ENCODE measurements at regions not wholly inside any gene's neighbourhood (a gene's known extent, or its start where the extent isn't known, plus 50 kb on each side); places are given as distances from the start of the nearest gene placed in this dataset.

DNA sequence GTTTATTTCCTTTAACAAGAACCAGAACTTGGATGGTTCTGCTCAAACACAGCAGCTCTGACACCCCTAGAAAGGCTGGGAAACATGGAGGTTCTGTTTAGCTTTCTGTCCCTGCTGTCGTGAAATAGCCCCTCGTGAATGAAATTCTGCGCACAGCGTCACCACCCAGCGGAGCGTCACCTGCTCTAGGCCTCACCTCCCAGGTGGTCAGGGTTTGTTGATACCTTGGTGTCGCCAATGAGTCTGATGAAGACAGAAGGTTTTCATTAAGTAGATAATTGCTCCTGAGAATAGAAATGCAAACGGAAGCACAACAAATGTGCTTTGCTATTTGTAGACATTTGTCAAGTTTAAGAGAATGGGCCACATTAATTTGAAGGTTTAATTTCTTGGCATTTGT lies 135.1 kb downstream of the EDN3 start:
- no peaks in the 10 kb centered on the region for H3K4me1 ChIP-seq (ENCODE audit: insufficient read depth, low read length)
- no peak overlapping the region for H3K4me2 ChIP-seq (ENCODE audit: insufficient read depth, low read length)
- H2AFZ ChIP-seq (ENCODE audit: low read length): no peak overlapping the region
- H3K27me3 ChIP-seq (ENCODE audit: insufficient read depth, low read length): no peaks in the 10 kb centered on the region
- H3K36me3 ChIP-seq (ENCODE audit: insufficient read depth, low read length): no peaks in the 10 kb centered on the region
- TF ChIP-seq, protein P1, sequence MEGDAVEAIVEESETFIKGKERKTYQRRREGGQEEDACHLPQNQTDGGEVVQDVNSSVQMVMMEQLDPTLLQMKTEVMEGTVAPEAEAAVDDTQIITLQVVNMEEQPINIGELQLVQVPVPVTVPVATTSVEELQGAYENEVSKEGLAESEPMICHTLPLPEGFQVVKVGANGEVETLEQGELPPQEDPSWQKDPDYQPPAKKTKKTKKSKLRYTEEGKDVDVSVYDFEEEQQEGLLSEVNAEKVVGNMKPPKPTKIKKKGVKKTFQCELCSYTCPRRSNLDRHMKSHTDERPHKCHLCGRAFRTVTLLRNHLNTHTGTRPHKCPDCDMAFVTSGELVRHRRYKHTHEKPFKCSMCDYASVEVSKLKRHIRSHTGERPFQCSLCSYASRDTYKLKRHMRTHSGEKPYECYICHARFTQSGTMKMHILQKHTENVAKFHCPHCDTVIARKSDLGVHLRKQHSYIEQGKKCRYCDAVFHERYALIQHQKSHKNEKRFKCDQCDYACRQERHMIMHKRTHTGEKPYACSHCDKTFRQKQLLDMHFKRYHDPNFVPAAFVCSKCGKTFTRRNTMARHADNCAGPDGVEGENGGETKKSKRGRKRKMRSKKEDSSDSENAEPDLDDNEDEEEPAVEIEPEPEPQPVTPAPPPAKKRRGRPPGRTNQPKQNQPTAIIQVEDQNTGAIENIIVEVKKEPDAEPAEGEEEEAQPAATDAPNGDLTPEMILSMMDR (IDR thresholded peaks at IDR 0.05; ENCODE audit: extremely low read depth, low read depth, low read length): no peak
- no peaks in the 10 kb centered on the region for H3K79me2 ChIP-seq (ENCODE audit: insufficient read depth, low read length)
- no peak for DNase-seq (ENCODE audit: insufficient read length, low spot score, missing footprints)
- H4K20me1 ChIP-seq (ENCODE audit: insufficient read depth, low read length): no peaks in the 10 kb centered on the region
- no peaks in the 10 kb centered on the region for H3K9me3 ChIP-seq (ENCODE audit: low read depth, low read length)
- H3K27ac ChIP-seq (ENCODE audit: low read depth, low read length): no peak overlapping the region
- no peak overlapping the region for H3K4me3 ChIP-seq (ENCODE audit: insufficient read depth, low read length)

- no peak overlapping the region for H3K4me2 ChIP-seq (ENCODE audit: insufficient read depth, low read length)
- no peak overlapping the region for H3K27ac ChIP-seq (ENCODE audit: low read depth, low read length)
- H3K4me3 ChIP-seq (ENCODE audit: insufficient read depth, low read length): no peak overlapping the region
- H2AFZ ChIP-seq (ENCODE audit: low read length): no peak overlapping the region
- no peaks in the 10 kb centered on the region for H3K36me3 ChIP-seq (ENCODE audit: insufficient read depth, low read length)
- no peaks in the 10 kb centered on the region for H3K79me2 ChIP-seq (ENCODE audit: insufficient read depth, low read length)
- H3K9me3 ChIP-seq (ENCODE audit: low read depth, low read length): no peaks in the 10 kb centered on the region
- H4K20me1 ChIP-seq (ENCODE audit: insufficient read depth, low read length): no peaks in the 10 kb centered on the region
- H3K27me3 ChIP-seq (ENCODE audit: insufficient read depth, low read length): no peaks in the 10 kb centered on the region
- TF ChIP-seq, protein P1 (IDR thresholded peaks at IDR 0.05; ENCODE audit: extremely low read depth, low read depth, low read length): no peak
- H3K4me1 ChIP-seq (ENCODE audit: insufficient read depth, low read length): no peaks in the 10 kb centered on the region
- DNase-seq (ENCODE audit: insufficient read length, low spot score, missing footprints): no peak
Measured at GRCh38 chr20:59437601-59438031, 137.2 kb downstream of the EDN3 start.

- H3K27me3 ChIP-seq (ENCODE audit: insufficient read depth, low read length): no peaks in the 10 kb centered on the region
- no peaks in the 10 kb centered on the region for H3K79me2 ChIP-seq (ENCODE audit: insufficient read depth, low read length)
- no peaks in the 10 kb centered on the region for H4K20me1 ChIP-seq (ENCODE audit: insufficient read depth, low read length)
- TF ChIP-seq, protein P1 (IDR thresholded peaks at IDR 0.05; ENCODE audit: extremely low read depth, low read depth, low read length): no peak
- H3K4me2 ChIP-seq (ENCODE audit: insufficient read depth, low read length): no peak overlapping the region
- no peaks in the 10 kb centered on the region for H3K9me3 ChIP-seq (ENCODE audit: low read depth, low read length)
- no peaks in the 10 kb centered on the region for H3K36me3 ChIP-seq (ENCODE audit: insufficient read depth, low read length)
- no peak overlapping the region for H2AFZ ChIP-seq (ENCODE audit: low read length)
- H3K4me3 ChIP-seq (ENCODE audit: insufficient read depth, low read length): no peak overlapping the region
- DNase-seq (ENCODE audit: insufficient read length, low spot score, missing footprints): no peak
- H3K27ac ChIP-seq (ENCODE audit: low read depth, low read length): no peak overlapping the region
- no peaks in the 10 kb centered on the region for H3K4me1 ChIP-seq (ENCODE audit: insufficient read depth, low read length)
Measured at GRCh38 chr20:59438201-59438600, 137.8 kb downstream of the EDN3 start.

- Histone ChIP-seq H3K36me3 (ENCODE audit: insufficient read depth, low read length) (no peaks in the 10 kb centered on the region), H3K4me2 (ENCODE audit: insufficient read depth, low read length) (no peak overlapping the region), H2AFZ (ENCODE audit: low read length) (no peak overlapping the region), H4K20me1 (ENCODE audit: insufficient read depth, low read length) (no peaks in the 10 kb centered on the region), H3K4me3 (ENCODE audit: insufficient read depth, low read length) (no peak overlapping the region), H3K27ac (ENCODE audit: low read depth, low read length) (no peak overlapping the region), H3K79me2 (ENCODE audit: insufficient read depth, low read length) (no peaks in the 10 kb centered on the region), H3K27me3 (ENCODE audit: insufficient read depth, low read length) (no peaks in the 10 kb centered on the region), H3K4me1 (ENCODE audit: insufficient read depth, low read length) (no peaks in the 10 kb centered on the region), H3K9me3 (ENCODE audit: low read depth, low read length) (no peaks in the 10 kb centered on the region)
- TF ChIP-seq, protein P1 (IDR thresholded peaks at IDR 0.05; ENCODE audit: extremely low read depth, low read depth, low read length): no peak
- no peak for DNase-seq (ENCODE audit: insufficient read length, low spot score, missing footprints)
Measured at GRCh38 chr20:59439243-59439642, 138.8 kb downstream of the EDN3 start.
